ENCODE measurements at regions not wholly inside any gene's neighbourhood (a gene's known extent, or its start where the extent isn't known, plus 50 kb on each side); places are given as distances from the start of the nearest gene placed in this dataset.
"Not testable (repeated sequence)": the region's sequence is repeated elsewhere in the genome, so short reads cannot be mapped to it uniquely, and the experiment has no call there.

- no peak for DNase-seq (ENCODE audit: low read depth)
These were observed 923.9 kb downstream of the CDH18 start for GRCh38 chr5:19064094-19064493.

- DNase-seq (ENCODE audit: low read depth): no peak
These were observed 920.3 kb downstream of the CDH18 start for GRCh38 chr5:19067741-19068140.

- DNase-seq (ENCODE audit: low read depth): no peak
These were observed 889.6 kb downstream of the CDH18 start for GRCh38 chr5:19098434-19098833.

GRCh38 chr5:19099195-19099594 lies 888.8 kb downstream of the CDH18 start:
- DNase-seq (ENCODE audit: low read depth): no peak

GRCh38 chr5:19104948-19105347 lies 883.1 kb downstream of the CDH18 start:
- DNase-seq (ENCODE audit: low read depth): no peak

GRCh38 chr5:19122923-19123322 lies 865.1 kb downstream of the CDH18 start:
- DNase-seq (ENCODE audit: low read depth): no peak

- no peak for DNase-seq (ENCODE audit: low read depth)
These were observed 861.9 kb downstream of the CDH18 start for GRCh38 chr5:19125956-19126713.

- no peak for DNase-seq (ENCODE audit: low read depth)
These were observed 847.7 kb downstream of the CDH18 start for GRCh38 chr5:19140276-19140675.

- not testable (repeated sequence) for DNase-seq (ENCODE audit: low read depth)
These were observed 846.0 kb downstream of the CDH18 start for GRCh38 chr5:19141937-19142524.

GRCh38 chr5:19142713-19143414 lies 845.1 kb downstream of the CDH18 start:
- DNase-seq (ENCODE audit: low read depth): not testable (repeated sequence)

- DNase-seq (ENCODE audit: low read depth): no peak
These were observed 844.1 kb downstream of the CDH18 start for GRCh38 chr5:19143935-19144334.

GRCh38 chr5:19169426-19169825 lies 818.6 kb downstream of the CDH18 start:
- no peak for DNase-seq (ENCODE audit: low read depth)

GRCh38 chr5:19172926-19173470 lies 815.0 kb downstream of the CDH18 start:
- no peak for DNase-seq (ENCODE audit: low read depth)

GRCh38 chr5:19175776-19176570 lies 812.0 kb downstream of the CDH18 start:
- no peak for DNase-seq (ENCODE audit: low read depth)

GRCh38 chr5:19179571-19179970 lies 808.4 kb downstream of the CDH18 start:
- DNase-seq (ENCODE audit: low read depth): no peak

GRCh38 chr5:19189176-19189575 lies 798.8 kb downstream of the CDH18 start:
- no peak for DNase-seq (ENCODE audit: low read depth)

- no peak for DNase-seq (ENCODE audit: low read depth)
These were observed 794.4 kb downstream of the CDH18 start for GRCh38 chr5:19193631-19194030.

GRCh38 chr5:19196631-19197030 lies 791.4 kb downstream of the CDH18 start:
- DNase-seq (ENCODE audit: low read depth): no peak

- no peak for DNase-seq (ENCODE audit: low read depth)
These were observed 787.7 kb downstream of the CDH18 start for GRCh38 chr5:19200251-19200650.

- no peak for DNase-seq (ENCODE audit: low read depth)
These were observed 779.6 kb downstream of the CDH18 start for GRCh38 chr5:19208397-19208796.

- DNase-seq (ENCODE audit: low read depth): no peak
These were observed 777.1 kb downstream of the CDH18 start for GRCh38 chr5:19210886-19211285.

GRCh38 chr5:19229179-19229835 lies 758.7 kb downstream of the CDH18 start:
- no peak for DNase-seq (ENCODE audit: low read depth)

All from activated T-helper 9 cell treated with anti-CD3 and anti-CD28 coated beads, Interleukin-2, amount 50 U/mL, for 16 hours (primary cell).